HepG2 (cell line): ENCODE measurements at regions not wholly inside any gene's neighbourhood (a gene's known extent, or its start where the extent isn't known, plus 50 kb on each side); places are given as distances from the start of the nearest gene placed in this dataset.

Source experiments
- CHD4 ChIP-seq: fragments of 200-600 bp; sonication (generic); IDR thresholded peaks from 2 replicates; pipeline ENCODE4 v1.7.0; 2017; ENCODE audit warnings: mild to moderate bottlenecking, low read length, borderline replicate concordance
- JUNB ChIP-seq: sonication (generic); formaldehyde crosslinking; IDR thresholded peaks from 2 replicates; pipeline ENCODE4 v1.8.0; 2022; ENCODE audit warnings: missing genetic modification reagents, mild to moderate bottlenecking, borderline replicate concordance
- MXI1 ChIP-seq: IDR thresholded peaks from 3 replicates; pipeline ENCODE4 v1.6.1; 2012; ENCODE audit warnings: low read depth, low read length, inconsistent platforms, borderline replicate concordance
- NFE2L1 ChIP-seq: sonication (generic); formaldehyde crosslinking; IDR thresholded peaks from 2 replicates; pipeline ENCODE4 v1.4.0; 2020; ENCODE audit warnings: missing genetic modification reagents, mild to moderate bottlenecking, borderline replicate concordance
- ZNF432 ChIP-seq: sonication (generic); formaldehyde crosslinking; IDR thresholded peaks from 2 replicates; pipeline ENCODE4 v1.5.0; 2020; ENCODE audit warnings: missing genetic modification reagents, mild to moderate bottlenecking, borderline replicate concordance
- ZSCAN5A ChIP-seq: sonication (generic); formaldehyde crosslinking; IDR thresholded peaks from 2 replicates; pipeline ENCODE4 v1.8.0; 2022; ENCODE audit warnings: mild to moderate bottlenecking, missing genetic modification reagents, borderline replicate concordance

GRCh38 chr10:124222318-124222987 is 129.1 kb upstream of the CHST15 start:
- TF ChIP-seq NFE2L1, result no peak
- no peak for TF ChIP-seq JUNB (CRISPR knock-in tag)
- TF ChIP-seq MXI1, result no peak
- no peak for TF ChIP-seq CHD4
- no peak for TF ChIP-seq ZNF432 (CRISPR knock-in tag)
- no peak for TF ChIP-seq ZSCAN5A (CRISPR knock-in tag)
